Suprapubic skin (tissue), 4 donors: ENCODE measurements at regions not wholly inside any gene's neighbourhood (a gene's known extent, or its start where the extent isn't known, plus 50 kb on each side); places are given as distances from the start of the nearest gene placed in this dataset.

Source experiments
- CTCF ChIP-seq, 2 donors: fragments of 200-600 bp in 1 of 2; fragments of 450-650 bp in 1 of 2; sonication (generic) in 1 of 2; IDR thresholded peaks; one replicate each; pipeline ENCODE4 v1.5.1; 2016 to 2019; ENCODE audit warnings: antibody characterized with exemption in 2 of 2, mild to moderate bottlenecking in 1 of 2, moderate library complexity in 1 of 2
- POLR2A ChIP-seq, 2 donors: fragments of 450-650 bp; IDR thresholded peaks; one replicate each; pipeline ENCODE4 v1.6.1; 2017; ENCODE audit warnings: antibody characterized with exemption in 2 of 2, mild to moderate bottlenecking in 2 of 2, moderate library complexity in 2 of 2
- POLR2AphosphoS5 ChIP-seq, 3 donors: sonication (generic); formaldehyde crosslinking; IDR thresholded peaks; one replicate each; pipeline ENCODE4 v1.6.1; 2017; ENCODE audit warnings: antibody characterized with exemption in 3 of 3

- TF ChIP-seq CTCF (IDR thresholded peaks at IDR 0.05): no peak
- no peak for TF ChIP-seq POLR2A (IDR thresholded peaks at IDR 0.05)
- TF ChIP-seq POLR2AphosphoS5 (IDR thresholded peaks at IDR 0.05): no peak
Observed at GRCh38 chr1:81252471-81253151, 548.1 kb upstream of the ADGRL2 start.
